GM12891 (cell line): ENCODE measurements at regions not wholly inside any gene's neighbourhood (a gene's known extent, or its start where the extent isn't known, plus 50 kb on each side); places are given as distances from the start of the nearest gene placed in this dataset.

Source experiments
- POLR2A ChIP-seq: IDR thresholded peaks from 2 replicates; pipeline ENCODE4 v1.6.1; 2011; ENCODE audit warnings: low read depth, low read length, control low read depth
- POU2F2 ChIP-seq: IDR thresholded peaks from 2 replicates; pipeline ENCODE4 v1.6.1; 2011; ENCODE audit warnings: low read depth, mild to moderate bottlenecking, control low read depth, low read length, moderate library complexity
- SPI1 ChIP-seq: IDR thresholded peaks from 2 replicates; pipeline ENCODE4 v1.6.1; 2011; ENCODE audit warnings: low read depth, low read length, control low read depth
- TAF1 ChIP-seq: IDR thresholded peaks from 2 replicates; pipeline ENCODE4 v1.6.1; 2011; ENCODE audit warnings: low read depth, low read length, control low read depth

- TF ChIP-seq SPI1 (no peak), POLR2A (no peak), TAF1 (no peak), POU2F2 (no peak)
Observed at GRCh38 chr18:30591462-30591861, 451.1 kb downstream of the DSC3 start.
